ENCODE measurements at regions not wholly inside any gene's neighbourhood (a gene's known extent, or its start where the extent isn't known, plus 50 kb on each side); places are given as distances from the start of the nearest gene placed in this dataset.
A peak's percentile ranks its signal among the peaks of the same experiment; 100 is the strongest.

DNA sequence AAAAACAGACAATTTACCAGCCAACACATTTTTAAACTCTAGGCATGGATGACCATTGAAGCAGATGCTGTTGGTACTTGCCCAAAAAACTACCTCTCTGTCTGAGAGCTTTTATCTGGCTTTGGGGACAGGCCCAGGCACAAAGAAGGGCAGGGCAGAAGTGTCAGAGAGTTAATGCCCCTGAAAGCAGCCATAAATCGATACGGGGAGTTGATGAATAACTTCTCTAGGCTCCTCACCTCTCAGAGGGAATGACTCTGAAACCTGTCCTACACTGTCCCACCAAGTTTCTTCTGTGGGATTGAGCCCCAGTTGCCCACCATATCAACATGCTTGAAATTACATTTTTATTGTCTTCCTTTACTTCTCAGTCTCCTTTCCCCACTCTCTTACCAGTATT lies 113.0 kb upstream of the DAAM1 start (continued):
- TF ChIP-seq, protein P1, sequence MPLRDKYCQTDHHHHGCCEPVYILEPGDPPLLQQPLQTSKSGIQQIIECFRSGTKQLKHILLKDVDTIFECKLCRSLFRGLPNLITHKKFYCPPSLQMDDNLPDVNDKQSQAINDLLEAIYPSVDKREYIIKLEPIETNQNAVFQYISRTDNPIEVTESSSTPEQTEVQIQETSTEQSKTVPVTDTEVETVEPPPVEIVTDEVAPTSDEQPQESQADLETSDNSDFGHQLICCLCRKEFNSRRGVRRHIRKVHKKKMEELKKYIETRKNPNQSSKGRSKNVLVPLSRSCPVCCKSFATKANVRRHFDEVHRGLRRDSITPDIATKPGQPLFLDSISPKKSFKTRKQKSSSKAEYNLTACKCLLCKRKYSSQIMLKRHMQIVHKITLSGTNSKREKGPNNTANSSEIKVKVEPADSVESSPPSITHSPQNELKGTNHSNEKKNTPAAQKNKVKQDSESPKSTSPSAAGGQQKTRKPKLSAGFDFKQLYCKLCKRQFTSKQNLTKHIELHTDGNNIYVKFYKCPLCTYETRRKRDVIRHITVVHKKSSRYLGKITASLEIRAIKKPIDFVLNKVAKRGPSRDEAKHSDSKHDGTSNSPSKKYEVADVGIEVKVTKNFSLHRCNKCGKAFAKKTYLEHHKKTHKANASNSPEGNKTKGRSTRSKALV (CRISPR knock-in tag; IDR thresholded peaks at IDR 0.05) = no peak
- TF ChIP-seq DNMT1 (CRISPR knock-in tag; IDR thresholded peaks at IDR 0.05) = no peak
- no peak for TF ChIP-seq NCOA1 (CRISPR knock-in tag; IDR thresholded peaks at IDR 0.05)
- peak; percentile 87 for TF ChIP-seq ONECUT2 (CRISPR knock-in tag; IDR thresholded peaks at IDR 0.05)
- no peak for TF ChIP-seq ZNF224 (CRISPR knock-in tag; IDR thresholded peaks at IDR 0.05)
- TF ChIP-seq HMG20B (CRISPR knock-in tag; conservative IDR thresholded peaks at IDR 0.05) = no peak

DNA sequence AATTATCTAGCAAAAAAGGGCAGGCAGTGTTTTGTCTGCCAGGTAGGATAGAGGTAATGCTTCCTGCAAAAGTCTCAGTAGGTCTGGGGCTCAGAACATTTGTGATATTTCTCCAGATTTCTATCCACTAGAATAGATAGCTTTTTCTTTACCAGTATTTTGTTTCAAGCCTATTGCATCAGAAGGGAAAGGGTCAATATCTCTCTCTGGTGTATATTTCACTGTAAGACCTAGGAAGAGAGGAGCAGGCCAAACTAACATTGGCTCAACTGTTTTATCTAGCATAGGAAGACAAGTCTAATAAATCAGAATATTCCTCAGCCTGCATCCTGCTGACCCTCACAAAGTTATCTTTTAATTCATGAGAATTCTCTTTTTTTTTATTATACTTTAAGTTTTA lies 106.7 kb upstream of the DAAM1 start:
- Histone ChIP-seq H3K4me3 (replicated peaks in 1 of 3; ENCODE audit: insufficient read depth in 1 of 3, low read depth in 2 of 3, low read length in 3 of 3) (no peak overlapping the region), H3K36me3 (replicated peaks in 1 of 2; ENCODE audit: control insufficient read depth in 1 of 2, insufficient read depth in 2 of 2, low read length in 2 of 2) (no peaks in the 10 kb centered on the region), H3K27ac (ENCODE audit: extremely low read length, insufficient read depth, low read length) (no peak overlapping the region), H3K4me2 (ENCODE audit: low read depth, low read length) (no peak overlapping the region), H2AFZ (ENCODE audit: low read length) (no peak overlapping the region), H3K4me1 (ENCODE audit: insufficient read depth, low read length) (no peaks in the 10 kb centered on the region), H3K9ac (ENCODE audit: insufficient read depth, low read depth, low read length) (no peak overlapping the region), H3K79me2 (ENCODE audit: insufficient read depth, low read length) (no peaks in the 10 kb centered on the region), H3K9me3 (ENCODE audit: low read length) (no peaks in the 10 kb centered on the region), H4K20me1 (ENCODE audit: insufficient read depth, low read length) (no peaks in the 10 kb centered on the region), H3K27me3 (ENCODE audit: control insufficient read depth in 1 of 2, insufficient read depth in 2 of 2, low read length in 2 of 2) (no peaks in the 10 kb centered on the region)
- intact Hi-C loops (cut with micrococcal nuclease; ENCODE audit: unreplicated experiment) (no loop called here), in situ Hi-C loops (cut with HindIII; ENCODE audit: extremely low pct_ligation_motif_present, low pct_unique_long_range_greater_than_20kb) (no loop called here)
- no TSS peak for BruUV-seq (replicated peaks)
- POLR2A ChIA-PET = no interaction called here
- DNase-seq (ENCODE audit: low spot score) (no peak), FAIRE-seq (no peak), ATAC-seq (no peak)
- TF ChIP-seq, protein P2, sequence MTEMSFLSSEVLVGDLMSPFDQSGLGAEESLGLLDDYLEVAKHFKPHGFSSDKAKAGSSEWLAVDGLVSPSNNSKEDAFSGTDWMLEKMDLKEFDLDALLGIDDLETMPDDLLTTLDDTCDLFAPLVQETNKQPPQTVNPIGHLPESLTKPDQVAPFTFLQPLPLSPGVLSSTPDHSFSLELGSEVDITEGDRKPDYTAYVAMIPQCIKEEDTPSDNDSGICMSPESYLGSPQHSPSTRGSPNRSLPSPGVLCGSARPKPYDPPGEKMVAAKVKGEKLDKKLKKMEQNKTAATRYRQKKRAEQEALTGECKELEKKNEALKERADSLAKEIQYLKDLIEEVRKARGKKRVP (CRISPR knock-in tag; IDR thresholded peaks at IDR 0.05) = peak in 1 of 2 experiments; percentile 69; a peak in 2 of 4 replicates
- TF ChIP-seq ZNF264 (CRISPR knock-in tag; IDR thresholded peaks at IDR 0.05) (no peak), ZNF543 (CRISPR knock-in tag; IDR thresholded peaks at IDR 0.05) (no peak)
- CTCF ChIA-PET (ENCODE audit: low intra/inter-chr PET ratio, low total read pairs) = no interaction called here

All from HepG2 (cell line).